NT2/D1 (cell line): ENCODE measurements at regions not wholly inside any gene's neighbourhood (a gene's known extent, or its start where the extent isn't known, plus 50 kb on each side); places are given as distances from the start of the nearest gene placed in this dataset.
A peak's percentile ranks its signal among the peaks of the same experiment; 100 is the strongest.

Source experiments
- DNase-seq: peaks from one replicate; pipeline ENCODE4 v3.0.0-alpha.2; 2011; ENCODE audit warnings: low read depth, low spot score
- H3K27me3 ChIP-seq: 2 replicates; pipeline ENCODE4 v1.6.0; 2011; ENCODE audit warnings: mild to moderate bottlenecking; ENCODE audit not compliant: insufficient read length, insufficient read depth
- H3K36me3 ChIP-seq: 2 replicates; pipeline ENCODE4 v1.6.1; 2011; ENCODE audit warnings: mild to moderate bottlenecking, low read length, mixed read lengths; ENCODE audit not compliant: insufficient read depth, insufficient read length
- H3K4me1 ChIP-seq: 2 replicates; pipeline ENCODE4 v1.5.1; 2011; ENCODE audit not compliant: insufficient read depth, insufficient read length
- H3K4me3 ChIP-seq: 2 replicates; pipeline ENCODE4 v1.5.1; 2011; ENCODE audit warnings: low read depth; ENCODE audit not compliant: insufficient read length
- H3K9ac ChIP-seq: 2 replicates; pipeline ENCODE4 v1.6.0; 2011; ENCODE audit warnings: low read depth; ENCODE audit not compliant: insufficient read length
- H3K9me3 ChIP-seq: 2 replicates; pipeline ENCODE4 v1.5.1; 2011; ENCODE audit warnings: mild to moderate bottlenecking, low read length; ENCODE audit not compliant: insufficient read depth
- SUZ12 ChIP-seq: IDR thresholded peaks from 2 replicates; pipeline ENCODE4 v1.6.1; 2011; ENCODE audit not compliant: insufficient read length, insufficient read depth; ENCODE audit errors: extremely low read depth
- YY1 ChIP-seq: IDR thresholded peaks from 2 replicates; pipeline ENCODE4 v1.6.1; 2011; ENCODE audit not compliant: insufficient read length, insufficient read depth
- ZNF274 ChIP-seq: IDR thresholded peaks from 2 replicates; pipeline ENCODE4 v1.6.1; 2011; ENCODE audit warnings: mild to moderate bottlenecking, low read depth, low read length

DNA sequence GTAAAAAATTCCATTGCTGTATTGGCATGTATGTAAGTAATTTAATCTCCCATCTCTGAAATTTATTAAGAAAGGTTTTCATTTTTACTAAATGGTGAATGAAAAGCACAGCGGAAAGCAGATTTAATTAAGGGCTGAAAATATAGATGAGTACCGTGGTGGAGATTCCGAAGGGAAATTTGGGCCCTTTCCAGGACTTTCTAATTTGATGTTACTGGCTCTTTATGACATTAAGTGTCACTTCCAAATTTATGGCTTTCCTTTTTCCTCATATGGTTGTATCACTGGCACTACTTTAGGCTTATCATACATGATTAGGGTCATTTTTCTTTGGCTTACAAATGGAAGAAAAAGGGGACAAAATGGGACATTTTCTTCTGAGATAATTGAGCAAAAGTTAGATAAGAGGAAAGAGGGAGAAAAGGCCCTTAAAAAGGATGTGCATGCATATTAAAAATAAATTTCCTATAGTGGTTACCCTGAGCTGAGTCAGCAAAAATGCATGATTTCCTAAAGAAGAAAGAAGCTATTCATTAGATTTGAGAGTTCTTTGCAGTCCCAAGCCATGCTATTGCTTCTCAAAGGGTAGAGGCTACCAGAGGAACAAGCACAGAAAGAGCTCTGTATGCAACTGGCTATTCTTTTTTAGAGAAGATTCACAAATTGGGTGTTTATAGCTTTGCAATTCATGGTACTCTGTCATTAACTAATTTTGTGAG is 74.9 kb upstream of the CNIH3 start:
- DNase-seq, result no peak
- no peaks in the 10 kb centered on the region for H3K4me1 ChIP-seq

DNA sequence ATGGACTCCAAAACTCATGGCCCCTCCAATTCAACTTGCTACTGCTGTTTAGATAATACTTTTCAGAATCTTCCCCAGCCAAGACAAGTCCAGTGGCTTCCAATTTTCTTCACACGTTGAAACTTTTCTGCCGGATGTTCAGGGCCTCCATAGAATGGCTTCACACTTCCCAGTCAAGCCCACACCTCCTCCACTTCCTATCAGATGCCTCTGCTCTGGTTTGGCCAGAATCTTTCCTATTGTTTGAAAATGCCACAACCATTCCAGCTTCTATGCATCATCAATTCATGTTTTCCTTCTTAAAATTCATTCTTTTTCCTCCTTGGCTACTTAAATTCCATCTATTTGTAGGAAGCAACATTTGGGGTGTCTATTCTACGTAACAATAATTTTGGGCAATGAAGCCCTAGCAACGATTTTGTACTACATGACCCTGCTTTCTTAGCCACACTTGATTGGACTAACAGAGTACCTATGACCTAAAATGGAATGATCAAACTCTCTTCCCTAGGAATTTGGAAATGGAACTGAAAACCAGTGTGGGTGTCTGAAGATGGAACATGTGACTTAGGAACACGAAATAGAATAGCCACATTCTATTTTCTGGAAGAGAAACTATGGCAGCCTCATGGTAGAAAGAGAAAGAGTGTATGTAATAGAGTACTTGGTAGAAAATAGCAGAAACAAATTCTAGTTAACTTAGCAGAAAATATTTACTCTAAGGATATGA is 74.1 kb upstream of the CNIH3 start:
- TF ChIP-seq ZNF274, result no peak
- TF ChIP-seq YY1, result no peak
- no peak for TF ChIP-seq SUZ12
- Histone ChIP-seq H3K4me1 (no peaks in the 10 kb centered on the region), H3K27me3 (no peaks in the 10 kb centered on the region), H3K9me3 (peaks cover 5% of the 10 kb centered on the region), H3K36me3 (no peaks in the 10 kb centered on the region), H3K4me3 (no peak overlapping the region), H3K9ac (no peak overlapping the region)
- no peak for DNase-seq

More for the DNA sequence above, 74.9 kb upstream of the CNIH3 start:
- Histone ChIP-seq H3K9me3 (peaks cover 13% of the 10 kb centered on the region), H3K36me3 (no peaks in the 10 kb centered on the region), H3K27me3 (no peaks in the 10 kb centered on the region), H3K9ac (no peak overlapping the region), H3K4me3 (no peak overlapping the region)
- no peak for TF ChIP-seq YY1
- TF ChIP-seq SUZ12, result no peak
- no peak for TF ChIP-seq ZNF274

DNA sequence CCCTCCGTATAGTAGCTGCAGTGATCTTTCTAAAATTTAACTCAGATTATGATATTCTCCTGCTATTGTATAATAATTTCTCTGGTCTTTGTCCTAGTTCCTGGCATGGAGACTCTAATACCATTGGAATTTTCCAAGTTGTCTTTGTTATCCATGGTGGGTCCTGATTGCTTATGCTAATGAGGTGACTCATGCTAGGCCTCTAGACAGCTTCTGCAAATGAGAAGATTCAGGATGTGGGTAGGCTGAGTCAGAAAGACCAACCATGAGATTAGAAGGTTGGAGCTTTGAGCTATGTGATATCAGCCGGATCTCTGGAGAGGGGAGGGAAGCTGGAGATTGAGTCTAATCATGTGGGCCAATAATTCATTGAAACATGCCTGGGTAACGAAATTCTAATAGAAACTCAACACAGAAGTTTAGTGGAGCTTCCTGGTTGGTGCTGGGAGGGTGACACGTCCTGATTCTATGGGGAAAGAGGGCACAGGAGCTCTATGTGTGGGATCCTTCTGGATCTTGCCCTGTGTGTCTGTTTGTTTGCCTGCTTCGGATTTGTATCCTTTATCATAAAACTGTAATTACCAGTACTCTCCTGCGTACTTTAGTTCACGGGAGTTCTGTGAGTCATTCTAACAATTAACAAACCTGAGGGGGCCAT is 73.2 kb upstream of the CNIH3 start:
- no peak for TF ChIP-seq YY1
- TF ChIP-seq SUZ12, result no peak
- no peak for TF ChIP-seq ZNF274
- DNase-seq, result peak; percentile 46
- Histone ChIP-seq H3K27me3 (no peaks in the 10 kb centered on the region), H3K4me1 (no peaks in the 10 kb centered on the region), H3K9ac (no peak overlapping the region), H3K4me3 (no peak overlapping the region), H3K9me3 (no peaks in the 10 kb centered on the region; the same call in 1 of the 2 replicates), H3K36me3 (no peaks in the 10 kb centered on the region)

DNA sequence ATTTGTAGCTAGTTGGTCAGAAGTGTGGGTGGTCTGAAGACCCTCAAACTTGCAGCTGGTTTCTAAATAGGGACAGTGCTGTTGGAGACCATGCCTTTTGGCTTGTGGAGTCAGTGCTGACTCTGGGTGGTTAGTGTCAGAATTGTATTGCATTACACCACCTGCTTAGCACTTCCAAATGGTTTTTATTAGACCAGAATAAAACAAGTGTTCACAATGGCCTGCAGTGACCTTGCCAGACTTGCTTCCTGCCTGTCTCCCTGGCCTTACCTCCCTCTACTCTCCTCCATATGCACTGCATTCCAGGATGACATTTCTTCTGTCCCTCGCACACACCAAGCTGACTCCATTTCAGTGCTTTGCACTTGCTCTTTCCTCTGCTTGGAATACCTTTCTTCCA is 72.7 kb upstream of the CNIH3 start:
- H3K9ac ChIP-seq, result no peak overlapping the region
- no peak for DNase-seq
- no peaks in the 10 kb centered on the region for H3K4me1 ChIP-seq
- H3K4me3 ChIP-seq, result no peak overlapping the region
- no peaks in the 10 kb centered on the region for H3K27me3 ChIP-seq
- H3K36me3 ChIP-seq, result no peaks in the 10 kb centered on the region
- no peak for TF ChIP-seq YY1
- no peak for TF ChIP-seq ZNF274
- H3K9me3 ChIP-seq, result no peaks in the 10 kb centered on the region; the same call in 1 of the 2 replicates

DNA sequence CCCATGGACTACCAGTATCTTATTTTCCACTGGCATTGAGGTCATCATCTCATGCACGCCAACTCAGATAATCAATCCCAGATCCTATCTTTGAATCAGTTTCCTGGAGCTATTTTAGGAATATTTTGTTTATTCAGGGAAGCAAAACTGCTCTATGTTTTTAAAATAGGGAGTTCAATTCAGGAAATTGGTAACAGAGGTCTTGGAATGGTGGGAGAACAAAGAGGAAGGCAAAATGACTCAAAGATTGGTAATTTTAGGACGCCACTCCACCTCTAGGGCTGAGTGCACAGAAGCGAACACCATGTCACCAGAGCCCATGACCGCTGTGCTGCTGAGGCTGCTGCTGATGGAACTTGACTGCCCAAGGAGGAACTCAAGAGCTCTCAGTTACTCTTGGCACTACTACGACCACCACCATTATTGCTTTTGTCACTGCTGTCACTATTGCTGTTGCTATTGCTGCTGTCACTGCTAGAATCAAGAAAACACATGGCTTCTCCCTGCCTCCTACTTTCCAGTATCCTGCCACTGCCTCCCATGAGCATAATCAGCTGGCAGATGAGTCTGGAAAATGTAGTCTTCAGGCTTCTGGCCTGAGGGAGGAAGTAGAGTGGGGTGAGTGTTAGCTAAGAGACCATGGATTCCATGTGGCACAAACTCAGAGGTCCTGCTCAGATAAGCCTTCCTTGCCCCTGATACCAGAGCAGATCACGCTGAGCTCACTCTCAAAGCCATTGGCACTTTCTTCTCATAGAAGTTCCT is 71.6 kb upstream of the CNIH3 start:
- no peak for DNase-seq
- Histone ChIP-seq H3K27me3 (no peaks in the 10 kb centered on the region), H3K4me1 (no peaks in the 10 kb centered on the region), H3K36me3 (no peaks in the 10 kb centered on the region), H3K9ac (no peak overlapping the region), H3K4me3 (no peak overlapping the region), H3K9me3 (no peaks in the 10 kb centered on the region; the same call in 1 of the 2 replicates)
- TF ChIP-seq SUZ12 (no peak), YY1 (no peak), ZNF274 (no peak)

DNA sequence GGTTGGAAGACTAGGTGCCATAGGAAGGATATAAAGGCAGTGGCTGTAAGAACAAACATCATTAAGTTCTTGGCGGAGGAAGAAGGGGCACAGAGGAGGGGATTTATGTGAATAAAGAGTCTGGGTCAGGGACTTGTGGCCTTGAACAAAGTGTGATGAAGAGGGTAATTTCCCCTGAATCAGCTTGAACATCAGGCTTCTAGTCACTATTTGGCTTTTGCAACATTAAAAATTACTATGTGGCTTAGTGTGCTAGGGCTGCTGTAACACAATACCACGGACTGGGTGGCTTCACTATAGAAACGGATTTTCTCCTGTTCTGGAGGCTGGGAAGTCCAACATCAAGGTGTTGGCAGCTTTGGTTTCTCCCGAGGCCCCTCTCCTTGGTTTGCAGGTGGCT is 70.5 kb upstream of the CNIH3 start:
- Histone ChIP-seq H3K4me1 (no peaks in the 10 kb centered on the region), H3K36me3 (no peaks in the 10 kb centered on the region), H3K27me3 (no peaks in the 10 kb centered on the region), H3K4me3 (no peak overlapping the region), H3K9ac (no peak overlapping the region), H3K9me3 (no peaks in the 10 kb centered on the region; the same call in 1 of the 2 replicates)
- DNase-seq, result no peak
- no peak for TF ChIP-seq SUZ12
- TF ChIP-seq YY1, result no peak
- TF ChIP-seq ZNF274, result no peak
